Fibroblast of peridontal ligament (primary cell): ENCODE measurements at regions not wholly inside any gene's neighbourhood (a gene's known extent, or its start where the extent isn't known, plus 50 kb on each side); places are given as distances from the start of the nearest gene placed in this dataset.
"Not testable (repeated sequence)": the region's sequence is repeated elsewhere in the genome, so short reads cannot be mapped to it uniquely, and the experiment has no call there.

Experiments used
- DNase-seq: peaks from one replicate; pipeline ENCODE4 v3.0.0-alpha.2; 2010; ENCODE audit errors: extremely low read depth

DNA sequence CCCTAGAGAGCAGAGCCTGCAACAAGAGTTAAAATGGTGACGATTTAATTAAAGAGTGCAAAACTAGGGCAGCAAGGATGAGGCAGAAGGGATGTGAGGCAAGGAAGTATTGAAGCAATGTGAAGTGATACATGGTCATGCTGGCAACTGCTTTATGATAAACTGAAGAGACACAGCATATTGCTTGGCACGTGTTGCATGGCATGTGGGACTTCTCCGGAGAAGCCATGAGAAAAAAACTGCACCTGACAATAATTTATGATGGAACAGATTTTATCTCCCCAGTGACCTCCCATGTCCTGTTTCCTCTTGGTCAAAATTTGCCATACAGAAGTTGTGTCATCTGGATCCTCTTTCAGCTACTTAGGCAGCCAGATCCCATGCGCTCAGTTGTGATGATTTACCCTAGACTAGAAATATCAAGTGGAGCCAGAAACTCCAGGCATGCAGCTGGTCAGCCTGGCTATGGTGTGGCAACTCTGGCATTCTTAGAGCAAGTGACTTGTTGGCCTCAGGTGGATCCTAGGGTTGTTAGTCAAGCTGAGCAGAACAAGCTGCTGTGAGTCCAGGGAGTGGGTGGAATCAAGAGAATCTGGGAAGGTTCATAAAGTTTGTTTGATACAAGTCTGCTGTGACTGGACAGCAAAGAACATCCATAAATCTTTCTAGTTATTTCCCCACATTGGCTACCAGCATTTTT is 611.4 kb upstream of the USP24 start:
- DNase-seq, result peak; percentile 36

DNA sequence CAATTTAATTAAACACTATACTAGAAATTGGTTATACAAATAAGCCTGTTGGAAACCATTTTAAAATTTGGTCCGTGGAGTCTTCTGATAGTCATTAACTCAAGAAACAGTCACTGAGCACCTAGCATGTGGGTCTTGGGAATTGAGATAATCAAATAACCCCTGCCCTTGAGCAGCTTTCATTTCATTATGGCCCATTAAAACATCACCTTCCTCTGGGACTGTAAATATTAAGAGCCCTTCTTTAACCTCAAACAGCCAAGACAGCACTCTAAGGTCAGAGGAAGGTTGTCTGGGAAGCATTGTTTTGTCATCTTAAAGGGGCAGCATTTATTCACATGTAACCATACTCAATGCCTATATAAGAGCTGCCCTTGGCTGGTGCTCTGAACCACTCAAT is 610.3 kb upstream of the USP24 start:
- no peak for DNase-seq

DNA sequence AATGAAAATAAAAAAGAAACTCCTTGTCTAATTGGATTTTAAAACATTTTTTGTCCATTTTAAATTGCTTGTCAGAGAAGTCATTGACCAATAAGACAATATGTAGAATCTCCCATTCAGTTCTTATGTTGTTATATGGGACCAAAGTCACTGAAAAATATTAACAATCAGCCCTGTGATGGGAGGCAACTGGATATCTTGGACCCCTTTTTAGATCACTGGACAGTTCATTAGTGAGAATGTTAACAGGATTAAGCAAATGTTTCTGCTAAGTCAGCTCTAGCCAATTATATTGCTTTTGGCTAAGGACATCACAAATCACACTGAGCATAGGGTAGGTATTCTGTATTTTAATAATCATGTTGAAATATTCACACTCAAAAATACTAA is 609.1 kb upstream of the USP24 start:
- no peak for DNase-seq

DNA sequence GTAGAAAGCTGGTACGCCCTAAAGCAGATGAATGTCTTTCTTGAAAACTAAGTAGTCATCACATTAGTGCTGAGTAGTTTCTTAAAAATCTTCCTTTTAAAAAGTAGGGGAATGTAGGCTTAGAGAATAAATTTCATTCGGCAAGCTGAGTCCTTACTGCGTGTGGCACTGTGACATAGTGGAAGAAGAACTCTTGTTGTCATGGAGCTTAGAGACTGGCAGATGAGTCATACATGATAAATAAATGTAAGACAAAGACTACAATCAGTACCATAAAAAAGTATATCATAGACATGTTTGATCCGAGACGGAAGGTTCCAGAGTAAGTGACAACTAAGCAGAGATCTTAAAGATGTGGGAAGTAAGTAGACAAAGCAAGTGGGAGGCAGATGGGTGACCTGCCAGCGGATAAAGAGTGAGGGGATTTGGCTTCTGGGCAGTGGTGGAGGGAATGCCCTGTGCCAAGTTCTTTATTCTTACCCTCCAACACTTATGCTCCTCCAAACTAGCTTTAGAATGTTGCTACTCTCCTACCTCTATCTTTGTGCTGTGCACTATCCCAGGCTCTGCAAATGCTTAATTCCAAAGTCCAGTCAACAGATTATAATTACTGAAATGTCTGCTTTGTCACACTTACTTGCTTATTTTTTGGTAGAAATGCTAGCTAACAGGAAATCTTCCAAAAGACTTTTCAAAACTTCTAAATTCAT is 608.5 kb upstream of the USP24 start:
- DNase-seq, result peak; percentile 51

DNA sequence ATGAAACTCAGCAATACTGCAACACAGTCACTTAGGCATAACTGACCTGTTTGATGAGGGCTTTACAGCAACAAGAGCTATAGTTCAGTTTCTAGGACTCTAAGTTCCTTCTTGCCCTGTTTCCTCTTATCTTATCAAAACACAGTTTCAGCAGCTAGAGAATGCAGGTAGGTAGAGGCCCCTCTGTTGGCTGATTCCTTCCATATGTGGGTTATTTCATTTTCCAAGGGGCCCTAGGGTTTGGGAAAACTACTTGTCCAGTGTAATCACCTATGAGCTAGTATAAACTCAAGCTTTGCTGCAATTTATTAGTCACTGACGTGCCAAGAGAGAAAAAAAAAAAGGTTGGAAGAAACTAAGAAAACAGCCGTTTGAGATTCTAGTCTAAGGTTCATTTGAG is 607.7 kb upstream of the USP24 start:
- DNase-seq, result no peak

DNA sequence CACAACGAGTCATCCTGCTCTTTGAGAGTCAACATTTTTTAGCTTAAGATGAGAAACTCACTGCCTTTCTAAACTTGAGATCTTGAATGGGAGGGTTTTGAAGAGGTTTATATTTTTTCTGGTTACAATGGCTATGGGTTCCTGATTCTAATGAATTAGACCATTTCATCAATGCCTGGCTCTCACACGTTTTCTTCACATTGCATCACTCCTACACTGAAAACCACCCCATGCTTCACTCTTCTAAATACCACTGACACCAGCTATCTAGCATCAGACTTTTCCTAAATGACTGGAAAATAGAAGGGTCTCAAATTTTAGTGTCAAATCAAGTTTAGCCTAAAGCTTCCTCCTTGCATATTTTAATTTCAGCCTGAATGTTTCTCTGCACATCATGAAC is 606.1 kb upstream of the USP24 start:
- DNase-seq, result no peak

DNA sequence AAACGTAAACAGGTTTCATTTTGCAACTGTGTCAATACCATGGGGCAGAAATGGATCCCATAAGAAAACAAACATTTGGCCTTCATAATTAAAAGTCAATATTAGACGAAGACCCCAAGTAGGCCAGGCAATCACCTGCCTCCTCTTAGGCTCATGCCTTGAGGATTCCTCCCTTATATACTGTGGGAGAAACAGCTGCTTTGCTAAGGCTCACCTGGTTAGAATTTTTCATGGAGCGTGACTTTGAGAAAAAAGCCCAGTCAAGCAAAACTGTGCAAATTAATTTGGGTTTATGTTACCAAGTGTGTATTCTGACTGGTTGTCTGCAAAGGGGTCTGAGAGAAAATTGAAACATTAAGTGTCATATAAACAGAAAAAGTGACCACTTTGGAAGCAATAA is 605.3 kb upstream of the USP24 start:
- DNase-seq, result no peak

DNA sequence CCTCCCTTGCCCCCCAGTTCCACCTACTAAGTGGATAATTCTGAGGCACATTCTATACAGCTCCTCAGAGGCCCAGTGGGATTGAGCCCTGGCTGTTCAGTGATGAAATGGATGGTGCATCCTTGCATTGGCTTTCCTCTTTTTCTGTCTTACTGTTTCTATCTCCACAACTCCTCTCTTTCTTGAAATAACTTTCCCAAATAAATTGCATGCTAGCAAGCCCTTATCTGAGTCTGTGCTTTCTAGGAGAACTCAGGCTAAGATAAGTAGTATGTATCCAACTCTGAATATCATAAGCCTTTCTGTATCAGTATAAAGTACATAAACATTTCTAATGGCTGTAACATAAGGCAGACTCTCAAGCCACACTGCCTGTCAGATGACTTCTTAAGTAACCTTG is 603.8 kb upstream of the USP24 start:
- no peak for DNase-seq

DNA sequence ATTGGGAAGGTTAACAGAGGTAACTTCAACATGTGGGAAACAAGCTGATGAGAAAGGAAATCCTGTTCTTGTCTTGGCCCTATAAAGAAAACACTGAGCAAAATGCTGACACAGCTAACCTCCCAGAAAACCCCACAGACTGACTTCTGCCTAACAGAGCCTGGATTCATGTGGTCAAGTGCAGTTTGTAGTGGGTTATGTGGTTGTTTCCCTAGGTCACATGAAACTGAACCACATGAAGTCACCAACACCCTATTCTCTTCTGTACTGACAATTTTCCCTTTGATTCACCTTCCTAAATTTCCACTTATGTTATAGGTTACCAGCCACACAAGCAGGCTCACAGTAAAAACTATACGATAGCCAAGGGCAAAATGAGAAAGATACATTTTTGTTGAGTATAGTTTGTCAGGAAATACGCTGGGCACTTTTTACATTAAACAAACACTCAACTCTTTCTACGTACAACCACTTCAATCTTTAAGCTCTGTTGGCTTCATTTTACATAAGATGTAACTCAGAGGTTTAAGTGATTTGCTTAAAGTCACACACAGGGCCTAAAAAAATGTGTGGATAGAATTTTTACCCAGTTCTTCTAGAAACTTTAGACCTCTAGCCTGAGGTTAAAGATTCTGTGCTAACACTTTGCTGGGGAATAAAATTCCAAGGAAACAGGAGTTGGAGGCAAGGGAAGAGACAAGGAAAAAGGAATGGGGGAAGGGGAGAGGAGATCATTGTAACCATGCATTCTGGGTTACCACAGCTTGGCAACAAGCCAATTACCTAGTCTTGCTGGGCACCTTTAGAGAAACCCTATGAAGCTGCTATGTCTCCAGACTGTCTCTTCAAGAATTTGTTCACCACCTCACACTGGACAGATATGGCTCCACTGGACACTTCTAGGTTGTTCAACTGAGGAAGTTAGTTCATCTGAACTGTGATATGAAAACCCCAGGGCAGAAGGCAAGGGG is 601.6 kb upstream of the USP24 start:
- peak; percentile 72 for DNase-seq

DNA sequence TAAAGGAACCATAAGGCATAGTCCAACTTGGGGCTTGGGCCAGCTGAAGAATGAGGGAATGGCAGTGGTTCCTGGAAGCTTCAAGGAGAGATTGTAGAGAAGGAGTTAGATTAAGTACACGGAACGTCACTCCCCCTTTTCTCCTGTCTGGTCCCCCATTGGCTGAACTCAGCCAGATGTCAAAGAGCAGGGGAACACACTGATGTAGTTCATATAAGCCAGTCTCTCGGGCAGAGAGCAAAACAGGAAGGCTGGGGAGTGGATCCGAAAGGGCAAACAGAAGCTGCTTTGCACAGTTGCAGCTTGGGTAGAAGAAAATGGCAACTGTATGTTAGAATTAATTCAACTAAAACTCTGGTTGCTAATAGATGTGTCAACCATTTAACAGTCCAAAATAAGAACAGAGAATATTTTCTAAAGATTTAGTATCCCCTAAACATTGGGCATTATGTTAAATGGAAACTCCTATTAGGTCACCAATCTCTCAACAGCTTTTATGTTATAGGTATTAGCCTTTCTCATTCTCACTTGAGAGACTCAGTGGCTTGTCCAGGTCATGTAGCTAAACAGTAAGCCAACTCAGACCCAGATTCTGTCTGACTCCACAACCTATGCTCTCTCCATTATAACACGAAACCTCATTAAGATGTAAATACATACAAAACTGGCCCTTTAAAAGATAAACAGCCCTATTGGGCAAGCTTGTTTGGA is 600.7 kb upstream of the USP24 start:
- DNase-seq, result no peak

DNA sequence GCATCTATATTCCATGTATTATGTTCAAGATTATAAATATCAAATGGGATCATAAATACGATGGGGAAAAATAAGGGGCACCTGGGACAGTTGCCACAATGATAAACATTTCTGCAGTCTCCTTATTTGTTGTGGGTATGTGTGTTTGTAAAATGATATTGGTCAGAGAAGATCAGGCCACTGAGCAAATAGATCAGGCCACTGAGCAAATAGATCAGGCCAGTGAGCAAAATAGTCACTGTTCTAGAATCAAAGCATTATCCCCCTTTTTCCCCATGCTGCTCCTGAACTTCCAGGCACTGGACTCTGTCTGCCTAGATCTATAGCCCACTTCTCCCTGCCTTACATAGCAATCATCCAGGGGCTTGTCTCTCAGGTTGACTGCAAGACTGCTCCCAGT is 599.8 kb upstream of the USP24 start:
- DNase-seq, result no peak

DNA sequence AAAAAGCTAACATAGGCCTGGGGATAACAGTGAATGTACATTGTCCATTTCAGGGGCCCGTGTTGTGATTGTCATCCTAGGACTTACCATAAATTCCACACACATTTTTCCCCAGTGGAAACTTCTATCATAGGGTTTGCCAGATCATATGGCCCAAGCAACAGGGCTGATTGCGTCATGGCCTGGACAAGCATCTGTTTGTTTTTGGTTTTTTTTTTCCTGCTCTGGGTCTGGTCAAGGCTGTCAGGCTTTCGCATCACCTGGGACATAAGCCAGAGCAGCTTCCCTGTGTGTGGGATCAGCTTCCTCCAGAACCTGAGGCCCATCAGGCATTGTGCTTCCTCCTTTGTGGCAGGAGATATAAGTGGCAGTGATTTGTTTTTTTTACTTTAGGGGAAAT is 598.5 kb upstream of the USP24 start:
- peak; percentile 87 for DNase-seq

DNA sequence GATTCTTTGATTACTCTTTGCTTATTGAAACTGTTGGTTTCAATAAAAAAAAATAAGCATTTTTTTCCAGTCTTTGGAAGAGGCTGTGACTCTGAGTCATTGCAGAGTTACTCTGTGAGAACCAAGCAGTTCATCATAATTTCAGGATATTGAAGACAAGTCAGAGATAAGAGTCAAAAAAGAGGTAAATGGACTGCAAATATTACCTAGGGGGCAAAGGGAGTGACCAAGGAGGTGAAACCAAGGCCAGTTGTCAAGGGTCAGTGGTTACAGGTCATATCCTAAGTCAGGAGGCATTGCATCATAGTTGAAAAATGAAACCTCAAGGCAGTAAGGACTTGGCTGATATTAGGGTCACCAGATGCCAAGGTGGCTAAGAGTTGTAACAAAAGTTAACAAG is 597.1 kb upstream of the USP24 start:
- DNase-seq, result peak; percentile 73

DNA sequence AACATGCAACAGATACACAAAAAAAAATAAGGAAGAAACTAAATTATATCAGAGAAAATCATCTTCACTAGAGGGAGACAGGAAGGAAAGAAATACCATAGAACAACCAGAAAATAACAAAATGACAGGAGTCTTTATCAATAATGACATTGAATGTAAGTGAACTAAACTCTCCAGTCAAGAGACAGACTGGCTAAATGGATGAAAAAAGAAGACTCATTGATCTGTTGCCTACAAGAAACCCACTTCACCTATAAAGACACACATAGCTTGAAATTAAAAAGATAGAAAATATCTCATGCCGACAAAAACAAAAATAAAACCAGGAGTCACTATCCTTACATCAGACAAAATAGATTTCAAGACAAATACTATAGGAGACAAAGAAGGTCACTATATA is 593.1 kb upstream of the USP24 start:
- DNase-seq, result no peak

DNA sequence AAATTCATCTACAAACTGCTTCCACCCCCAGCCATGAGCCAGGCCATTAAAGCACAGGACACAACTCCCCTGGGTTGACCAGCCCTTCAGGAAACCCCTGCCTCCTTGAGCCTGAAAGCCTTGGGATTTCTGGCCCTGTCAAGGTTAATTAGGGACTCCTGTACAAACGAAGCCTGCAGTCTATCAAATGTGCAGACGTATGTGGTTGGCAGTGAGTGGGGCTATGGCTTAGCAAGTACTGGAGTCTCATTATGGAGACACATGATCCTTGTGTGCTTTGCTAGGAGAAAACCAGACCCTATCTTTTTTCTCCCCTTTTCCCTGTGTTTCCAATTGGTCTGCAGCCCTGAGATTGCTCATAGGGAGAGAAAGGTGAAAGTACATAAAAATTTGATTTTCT is 588.3 kb upstream of the USP24 start:
- DNase-seq, result no peak

DNA sequence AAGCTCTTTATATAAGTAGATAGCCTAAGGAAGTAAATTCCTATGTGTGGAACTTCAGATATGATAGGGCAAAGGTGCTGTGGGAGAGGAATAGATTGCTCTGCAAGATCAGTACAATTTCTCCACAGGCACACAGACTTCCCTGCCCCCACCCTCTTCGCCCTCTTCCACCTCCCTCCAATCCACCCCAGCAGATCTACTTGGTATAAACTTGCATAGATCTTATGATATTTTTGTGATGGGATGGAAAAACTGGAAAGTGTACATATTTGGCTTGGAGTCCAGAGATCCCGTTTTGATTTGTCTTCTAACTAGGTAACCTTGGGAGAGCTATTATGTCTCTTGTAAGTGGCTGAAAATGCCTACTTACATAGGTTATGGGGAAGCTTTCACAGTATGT is 586.3 kb upstream of the USP24 start:
- no peak for DNase-seq

DNA sequence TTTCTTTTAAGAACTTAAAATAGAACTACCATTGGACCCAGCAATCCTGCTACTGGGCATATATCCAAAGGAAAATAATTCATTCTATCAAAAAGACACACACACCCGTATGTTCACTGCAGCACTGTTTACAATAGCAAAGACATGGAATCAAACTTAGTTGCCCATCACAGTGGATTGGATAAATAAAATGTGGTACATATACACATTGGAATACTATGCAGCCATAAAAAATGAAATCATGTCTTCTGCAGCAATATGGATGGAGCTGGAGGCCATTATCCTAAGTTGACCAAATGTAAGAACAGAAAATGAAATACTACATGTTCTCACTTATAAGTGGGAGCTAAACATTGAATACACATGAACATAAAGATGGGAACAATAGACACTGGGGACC is 585.3 kb upstream of the USP24 start:
- no peak for DNase-seq

DNA sequence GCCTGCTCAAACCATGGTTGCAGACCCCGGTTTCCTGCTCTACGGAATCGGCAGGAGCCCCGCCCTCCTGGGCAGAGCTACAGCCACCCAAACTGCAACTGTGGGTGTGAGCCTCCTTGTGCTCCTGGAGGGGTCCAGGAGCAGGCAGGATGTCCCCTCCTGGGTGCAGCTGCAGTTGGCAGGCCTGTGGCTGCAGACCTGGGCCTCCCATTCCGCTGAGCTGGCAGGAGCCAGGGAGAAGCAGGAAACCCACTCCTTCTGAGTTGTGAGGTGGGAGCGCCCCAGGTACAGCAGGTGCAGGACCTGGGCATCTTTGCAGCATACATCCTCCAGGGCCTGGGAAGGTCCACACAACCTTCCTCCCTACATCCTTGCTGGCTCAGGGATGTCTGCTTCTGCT is 578.7 kb upstream of the USP24 start:
- DNase-seq, result no peak

DNA sequence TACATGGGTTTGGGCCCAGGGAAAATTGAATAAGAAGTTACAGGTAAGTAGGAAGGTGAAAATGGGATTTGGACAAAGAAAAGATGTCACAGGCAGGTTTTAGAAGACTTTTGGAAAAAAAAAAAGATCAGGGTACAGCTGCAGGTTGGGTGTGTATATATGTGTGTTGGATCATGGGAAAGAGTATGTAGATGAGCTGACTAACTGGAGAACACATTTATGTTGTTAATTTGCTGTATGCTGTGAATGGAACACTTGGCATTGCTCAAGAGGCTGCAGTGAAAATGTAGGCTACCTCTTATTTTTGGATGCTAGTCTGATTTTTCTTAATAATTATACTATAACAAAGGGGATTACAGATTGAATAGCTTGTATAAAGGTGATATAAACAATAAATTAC is 577.7 kb upstream of the USP24 start:
- DNase-seq, result no peak

DNA sequence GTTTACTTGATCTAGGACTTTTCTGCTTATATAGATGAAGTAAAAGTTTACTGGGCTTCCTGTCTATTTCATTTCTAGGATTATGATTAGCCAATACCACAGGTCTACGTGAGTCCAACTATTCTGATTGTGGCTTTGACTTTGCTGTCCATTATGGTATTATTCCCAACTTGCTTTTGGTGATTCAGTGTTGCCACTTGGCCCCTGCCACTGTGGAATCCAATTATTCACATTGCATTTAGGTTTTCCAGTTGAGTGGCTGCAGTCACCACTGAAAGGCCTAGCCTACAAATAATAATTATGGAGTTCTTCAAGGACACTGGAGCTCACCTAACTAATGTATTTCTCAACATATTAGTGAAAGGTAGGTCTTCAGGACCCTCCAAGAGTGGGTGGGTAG is 574.3 kb upstream of the USP24 start:
- no peak for DNase-seq

DNA sequence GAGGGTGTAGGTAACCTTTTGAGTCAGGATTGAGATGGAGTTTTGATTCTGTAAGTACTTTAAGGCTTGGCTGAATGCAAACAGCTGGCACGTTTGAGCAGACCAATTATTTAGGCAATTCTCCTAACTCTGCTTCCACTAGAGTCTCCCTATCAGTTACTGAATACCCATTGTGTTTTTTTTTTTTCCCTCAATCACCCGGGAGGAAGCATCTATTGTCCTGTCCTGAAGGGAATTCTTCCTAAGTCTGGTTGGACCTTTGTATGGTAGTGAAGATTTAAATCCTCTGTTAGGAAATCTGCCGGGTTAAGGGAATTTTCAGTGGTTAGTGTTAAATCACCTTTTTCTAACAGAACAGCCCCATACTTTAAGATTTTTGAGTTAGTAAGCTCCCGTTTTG is 571.2 kb upstream of the USP24 start:
- DNase-seq, result peak; percentile 10

DNA sequence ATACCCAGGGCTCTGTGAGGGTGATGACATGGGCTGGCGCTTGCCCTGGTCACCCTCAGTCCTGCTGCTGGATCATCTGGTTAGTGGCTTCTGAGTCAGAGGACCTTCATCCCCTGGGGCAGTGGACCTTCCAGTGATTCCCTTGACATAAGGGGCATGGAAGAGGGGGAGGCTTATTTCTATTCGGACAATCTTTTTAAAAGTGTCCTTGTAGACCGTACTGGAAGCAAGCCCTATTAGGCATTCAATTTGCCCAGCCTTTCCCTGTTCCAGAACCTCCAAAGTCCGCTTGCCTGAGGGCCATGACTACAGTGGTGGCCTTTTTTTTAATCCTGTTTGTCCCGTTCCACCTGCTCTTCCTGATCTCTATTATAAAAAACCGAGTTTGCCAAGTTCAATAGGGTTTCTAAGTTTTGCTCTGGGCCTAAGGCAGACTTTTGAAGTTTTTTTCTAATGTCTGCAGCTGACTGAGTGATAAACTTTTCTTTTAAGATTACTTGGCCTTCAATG is 569.8 kb upstream of the USP24 start:
- DNase-seq, result not testable (repeated sequence)
